H9 (cell line): ENCODE measurements at regions not wholly inside any gene's neighbourhood (a gene's known extent, or its start where the extent isn't known, plus 50 kb on each side); places are given as distances from the start of the nearest gene placed in this dataset.

ENCODE experiments used
- DNase-seq: peaks from one replicate; pipeline ENCODE4 v3.0.0-alpha.2; 2017
- H2AFZ ChIP-seq: one replicate; pipeline ENCODE4 v1.6.1; 2013; ENCODE audit warnings: mild to moderate bottlenecking, low read length, control low read depth, moderate library complexity
- H2AK5ac ChIP-seq: 2 replicates; pipeline ENCODE4 v1.6.1; 2013; ENCODE audit warnings: low read length, control low read depth, mixed read lengths; ENCODE audit not compliant: insufficient read length
- H2BK120ac ChIP-seq: one replicate; pipeline ENCODE4 v1.6.1; 2013; ENCODE audit warnings: low read depth, mild to moderate bottlenecking, low read length, control low read depth, inconsistent platforms; ENCODE audit not compliant: poor library complexity, severe bottlenecking
- H2BK12ac ChIP-seq: 2 replicates; pipeline ENCODE4 v1.6.1; 2013; ENCODE audit warnings: low read length, control low read depth, mixed read lengths, low read depth; ENCODE audit not compliant: insufficient read length
- H2BK15ac ChIP-seq: 2 replicates; pipeline ENCODE4 v1.6.1; 2013; ENCODE audit warnings: low read depth, low read length, control low read depth
- H2BK20ac ChIP-seq: one replicate; pipeline ENCODE4 v1.6.1; 2013; ENCODE audit warnings: low read depth, mild to moderate bottlenecking, low read length, control low read depth, inconsistent platforms; ENCODE audit not compliant: poor library complexity, severe bottlenecking
- H2BK5ac ChIP-seq: 2 replicates; pipeline ENCODE4 v1.6.1; 2013; ENCODE audit warnings: low read length, control low read depth, mixed read lengths; ENCODE audit not compliant: insufficient read length
- H3K14ac ChIP-seq: 2 replicates; pipeline ENCODE4 v1.6.1; 2013; ENCODE audit warnings: low read length, control low read depth; ENCODE audit not compliant: insufficient read depth
- H3K18ac ChIP-seq: 2 replicates; pipeline ENCODE4 v1.6.1; 2013; ENCODE audit warnings: low read depth, mild to moderate bottlenecking, mixed read lengths, low read length, control low read depth; ENCODE audit not compliant: insufficient read length
- H3K23ac ChIP-seq: 2 replicates; pipeline ENCODE4 v1.6.1; 2013; ENCODE audit warnings: low read length, control low read depth, mixed read lengths, low read depth; ENCODE audit not compliant: insufficient read length
- H3K23me2 ChIP-seq: 2 replicates; pipeline ENCODE4 v1.6.1; 2013; ENCODE audit warnings: low read depth, mild to moderate bottlenecking, mixed read lengths, low read length, control low read depth; ENCODE audit not compliant: insufficient read length, poor library complexity, severe bottlenecking
- H3K27ac ChIP-seq: 2 replicates; pipeline ENCODE4 v1.5.1; 2013; ENCODE audit warnings: low read length, control low read depth, mixed read lengths, low read depth; ENCODE audit not compliant: insufficient read length
- H3K27me3 ChIP-seq: 2 replicates; pipeline ENCODE4 v1.6.1; 2013; ENCODE audit warnings: low read length, control low read depth, inconsistent platforms; ENCODE audit not compliant: insufficient read depth
- H3K4ac ChIP-seq: 2 replicates; pipeline ENCODE4 v1.6.1; 2013; ENCODE audit warnings: low read depth, mild to moderate bottlenecking, control low read depth, inconsistent platforms, low read length, moderate library complexity
- H3K4me1 ChIP-seq: 2 replicates; pipeline ENCODE4 v1.6.1; 2013; ENCODE audit warnings: low read length, control low read depth, inconsistent platforms; ENCODE audit not compliant: insufficient read depth
- H3K4me2 ChIP-seq: 2 replicates; pipeline ENCODE4 v1.6.1; 2013; ENCODE audit warnings: low read length, control low read depth, mixed read lengths; ENCODE audit not compliant: insufficient read length, insufficient read depth
- H3K56ac ChIP-seq: 2 replicates; pipeline ENCODE4 v1.6.1; 2013; ENCODE audit warnings: low read depth, mild to moderate bottlenecking, mixed read lengths, low read length, control low read depth; ENCODE audit not compliant: insufficient read length
- H3K79me1 ChIP-seq: 2 replicates; pipeline ENCODE4 v1.6.1; 2013; ENCODE audit warnings: low read depth, mild to moderate bottlenecking, moderate library complexity, low read length, control low read depth, inconsistent platforms; ENCODE audit not compliant: insufficient read depth, poor library complexity, severe bottlenecking
- H3K79me2 ChIP-seq: 2 replicates; pipeline ENCODE4 v1.6.1; 2013; ENCODE audit warnings: low read length, control low read depth, inconsistent platforms; ENCODE audit not compliant: insufficient read depth
- H3K9ac ChIP-seq: 2 replicates; pipeline ENCODE4 v1.6.1; 2013; ENCODE audit warnings: low read length, control low read depth, mixed read lengths; ENCODE audit not compliant: insufficient read length; ENCODE audit errors: extremely low read depth
- H3K9me3 ChIP-seq: one replicate; pipeline ENCODE4 v1.6.1; 2013; ENCODE audit warnings: low read depth, low read length, inconsistent platforms; ENCODE audit not compliant: control insufficient read depth
- H3T11ph ChIP-seq: one replicate; pipeline ENCODE4 v1.6.1; 2013; ENCODE audit warnings: mild to moderate bottlenecking, low read length, control low read depth, inconsistent platforms
- H4K20me1 ChIP-seq: one replicate; pipeline ENCODE4 v1.6.1; 2013; ENCODE audit not compliant: control insufficient read depth, insufficient read length, insufficient read depth
- H4K5ac ChIP-seq: 2 replicates; pipeline ENCODE4 v1.6.1; 2013; ENCODE audit warnings: low read depth, mild to moderate bottlenecking, mixed read lengths, low read length, control low read depth; ENCODE audit not compliant: insufficient read length
- H4K8ac ChIP-seq: replicated peaks from 2 replicates; pipeline ENCODE4 v1.6.1; 2013; ENCODE audit warnings: low read length, control low read depth, mixed read lengths, low read depth; ENCODE audit not compliant: insufficient read length
- H4K91ac ChIP-seq: 2 replicates; pipeline ENCODE4 v1.6.1; 2013; ENCODE audit warnings: low read depth, mild to moderate bottlenecking, moderate library complexity, mixed read lengths, low read length, control low read depth; ENCODE audit not compliant: insufficient read length
- H3K27ac Mint-ChIP-seq, 3 experiments: 2 replicates in 2 of 3; 3 replicates in 1 of 3; pipeline ENCODE4 v1.8.0; 2020 to 2021; ENCODE audit warnings: mixed read lengths in 3 of 3, mild to moderate bottlenecking in 1 of 3, moderate library complexity in 1 of 3
- H3K27me3 Mint-ChIP-seq: 2 replicates; pipeline ENCODE4 v1.8.0; 2021; ENCODE audit warnings: low read depth, mild to moderate bottlenecking, moderate library complexity, mixed read lengths
- H3K36me3 Mint-ChIP-seq, 3 experiments: 2 replicates in 2 of 3; 3 replicates in 1 of 3; pipeline ENCODE4 v1.8.0; 2020 to 2021; ENCODE audit warnings: low read depth in 3 of 3, mixed read lengths in 3 of 3; ENCODE audit not compliant: insufficient read depth in 1 of 3
- H3K4me1 Mint-ChIP-seq, 2 experiments: 2 replicates each; pipeline ENCODE4 v1.8.0; 2020; ENCODE audit warnings: mixed read lengths in 2 of 2
- H3K4me3 Mint-ChIP-seq, 2 experiments: 2 replicates in 1 of 2; 3 replicates in 1 of 2; pipeline ENCODE4 v1.8.0; 2020 to 2021; ENCODE audit warnings: mild to moderate bottlenecking in 2 of 2, mixed read lengths in 2 of 2, moderate library complexity in 1 of 2
- H3K9me3 Mint-ChIP-seq, 2 experiments: 2 replicates in 1 of 2; 3 replicates in 1 of 2; pipeline ENCODE4 v1.8.0; 2020; ENCODE audit warnings: mild to moderate bottlenecking in 2 of 2, mixed read lengths in 2 of 2, moderate library complexity in 1 of 2
- TF ChIP-seq, protein P1 (sequence below): fragments of 200-600 bp; sonication (generic); conservative IDR thresholded peaks from 3 replicates; pipeline ENCODE4 v1.8.0; 2021; ENCODE audit warnings: antibody characterized with exemption, mild to moderate bottlenecking

DNA sequence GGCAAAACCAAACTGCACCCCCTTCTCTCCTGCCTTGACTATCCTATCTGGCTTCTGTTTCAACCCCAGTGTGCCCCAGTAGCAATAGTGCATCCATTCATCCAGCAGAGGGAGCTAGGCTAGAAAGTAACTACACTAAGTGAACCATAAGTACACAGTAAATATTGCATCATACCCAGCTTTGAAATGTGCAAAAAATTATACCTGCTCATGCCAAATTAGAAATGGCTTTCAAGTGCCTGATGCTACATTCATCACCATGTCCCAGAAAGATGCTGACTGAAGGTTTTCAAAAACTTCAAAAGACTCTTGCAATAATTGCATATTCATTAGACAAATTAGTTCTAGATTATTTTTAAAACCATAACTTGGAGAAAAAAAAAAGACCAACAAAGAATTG lies 153.5 kb downstream of the PRELID2 start:
- H4K91ac ChIP-seq, result no peak overlapping the region
- Mint-ChIP-seq H3K4me3 (no peak overlapping the region), H3K27me3 (no peaks in the 10 kb centered on the region), H3K9me3 (no peaks in the 10 kb centered on the region), H3K27ac (no peak overlapping the region), H3K4me1 (peaks cover 2 to 8% of the 10 kb centered on the region in 2 experiments), H3K36me3 (no peaks in the 10 kb centered on the region)
- no peak overlapping the region for H3K27ac ChIP-seq
- H2BK20ac ChIP-seq, result no peak overlapping the region
- H3K4ac ChIP-seq, result no peak overlapping the region
- no peaks in the 10 kb centered on the region for H3K27me3 ChIP-seq
- H3K23me2 ChIP-seq, result no peaks in the 10 kb centered on the region
- no peaks in the 10 kb centered on the region for H3K9me3 ChIP-seq
- H3K56ac ChIP-seq, result no peak overlapping the region
- no peak overlapping the region for H2AK5ac ChIP-seq
- H3K9ac ChIP-seq, result no peak overlapping the region
- H4K5ac ChIP-seq, result no peak overlapping the region
- no peak overlapping the region for H2AFZ ChIP-seq
- no peak overlapping the region for H4K8ac ChIP-seq
- TF ChIP-seq, protein P1, sequence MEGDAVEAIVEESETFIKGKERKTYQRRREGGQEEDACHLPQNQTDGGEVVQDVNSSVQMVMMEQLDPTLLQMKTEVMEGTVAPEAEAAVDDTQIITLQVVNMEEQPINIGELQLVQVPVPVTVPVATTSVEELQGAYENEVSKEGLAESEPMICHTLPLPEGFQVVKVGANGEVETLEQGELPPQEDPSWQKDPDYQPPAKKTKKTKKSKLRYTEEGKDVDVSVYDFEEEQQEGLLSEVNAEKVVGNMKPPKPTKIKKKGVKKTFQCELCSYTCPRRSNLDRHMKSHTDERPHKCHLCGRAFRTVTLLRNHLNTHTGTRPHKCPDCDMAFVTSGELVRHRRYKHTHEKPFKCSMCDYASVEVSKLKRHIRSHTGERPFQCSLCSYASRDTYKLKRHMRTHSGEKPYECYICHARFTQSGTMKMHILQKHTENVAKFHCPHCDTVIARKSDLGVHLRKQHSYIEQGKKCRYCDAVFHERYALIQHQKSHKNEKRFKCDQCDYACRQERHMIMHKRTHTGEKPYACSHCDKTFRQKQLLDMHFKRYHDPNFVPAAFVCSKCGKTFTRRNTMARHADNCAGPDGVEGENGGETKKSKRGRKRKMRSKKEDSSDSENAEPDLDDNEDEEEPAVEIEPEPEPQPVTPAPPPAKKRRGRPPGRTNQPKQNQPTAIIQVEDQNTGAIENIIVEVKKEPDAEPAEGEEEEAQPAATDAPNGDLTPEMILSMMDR, result peak; percentile 86
- no peak overlapping the region for H3T11ph ChIP-seq
- no peaks in the 10 kb centered on the region for H4K20me1 ChIP-seq
- H3K14ac ChIP-seq, result no peak overlapping the region
- no peak overlapping the region for H3K23ac ChIP-seq
- no peaks in the 10 kb centered on the region; the same call in 1 of the 2 replicates for H3K4me1 ChIP-seq
- H3K79me1 ChIP-seq, result no peaks in the 10 kb centered on the region
- H2BK5ac ChIP-seq, result no peak overlapping the region
- no peak overlapping the region for H2BK12ac ChIP-seq
- no peaks in the 10 kb centered on the region for H3K79me2 ChIP-seq
- no peak overlapping the region for H3K18ac ChIP-seq
- no peak overlapping the region for H2BK15ac ChIP-seq
- H3K4me2 ChIP-seq, result no peak overlapping the region
- no peak overlapping the region for H2BK120ac ChIP-seq
- DNase-seq, result peak; percentile 46
